ENCODE measurements at regions not wholly inside any gene's neighbourhood (a gene's known extent, or its start where the extent isn't known, plus 50 kb on each side); places are given as distances from the start of the nearest gene placed in this dataset.

- DNase-seq, result no peak
These were observed 141.5 kb upstream of the EEPD1 start for GRCh38 chr7:36011588-36011965.

GRCh38 chr7:36013246-36014014, 139.6 kb upstream of the EEPD1 start:
- DNase-seq, result no peak

- no peak for DNase-seq
These were observed 138.1 kb upstream of the EEPD1 start for GRCh38 chr7:36014961-36015360.

- DNase-seq, result no peak
These were observed 137.3 kb upstream of the EEPD1 start for GRCh38 chr7:36015733-36016132.

GRCh38 chr7:36016648-36017047, 136.4 kb upstream of the EEPD1 start:
- no peak for DNase-seq

- no peak for DNase-seq
These were observed 135.9 kb upstream of the EEPD1 start for GRCh38 chr7:36017111-36017510.

- DNase-seq, result no peak
These were observed 134.1 kb upstream of the EEPD1 start for GRCh38 chr7:36018816-36019484.

GRCh38 chr7:36019538-36019937, 133.5 kb upstream of the EEPD1 start:
- DNase-seq, result no peak

GRCh38 chr7:36019980-36020379, 133.1 kb upstream of the EEPD1 start:
- no peak for DNase-seq

- no peak for DNase-seq
These were observed 131.7 kb upstream of the EEPD1 start for GRCh38 chr7:36021367-36021766.

- no peak for DNase-seq
These were observed 131.0 kb upstream of the EEPD1 start for GRCh38 chr7:36021917-36022550.

GRCh38 chr7:36023033-36023560, 130.0 kb upstream of the EEPD1 start:
- DNase-seq, result peak; percentile 28 to 34

- DNase-seq, result no peak
These were observed 127.9 kb upstream of the EEPD1 start for GRCh38 chr7:36025190-36025589.

GRCh38 chr7:36029311-36029710, 123.7 kb upstream of the EEPD1 start:
- no peak for DNase-seq

- no peak for DNase-seq
These were observed 123.1 kb upstream of the EEPD1 start for GRCh38 chr7:36029853-36030515.

- DNase-seq, result no peak
These were observed 120.7 kb upstream of the EEPD1 start for GRCh38 chr7:36032361-36032818.

GRCh38 chr7:36034020-36034419, 119.0 kb upstream of the EEPD1 start:
- DNase-seq, result no peak

GRCh38 chr7:36035186-36035585, 117.9 kb upstream of the EEPD1 start:
- no peak for DNase-seq

GRCh38 chr7:36036590-36036989, 116.5 kb upstream of the EEPD1 start:
- no peak for DNase-seq

- DNase-seq, result no peak
These were observed 115.9 kb upstream of the EEPD1 start for GRCh38 chr7:36037121-36037662.

- no peak for DNase-seq
These were observed 114.9 kb upstream of the EEPD1 start for GRCh38 chr7:36038063-36038721.

- DNase-seq, result no peak
These were observed 113.8 kb upstream of the EEPD1 start for GRCh38 chr7:36039243-36039642.
